Choroid plexus epithelial cell (primary cell): ENCODE measurements at regions not wholly inside any gene's neighbourhood (a gene's known extent, or its start where the extent isn't known, plus 50 kb on each side); places are given as distances from the start of the nearest gene placed in this dataset.

Source experiments
- DNase-seq: peaks from one replicate; pipeline ENCODE4 v3.0.0-alpha.2; 2010; ENCODE audit warnings: low read depth
- H3K4me3 ChIP-seq: 2 replicates; pipeline ENCODE4 v1.5.1; 2011; ENCODE audit warnings: low read depth, mild to moderate bottlenecking, control low read depth, low read length, moderate library complexity
- TF ChIP-seq, protein P1 (sequence below): conservative IDR thresholded peaks from 2 replicates; pipeline ENCODE4 v1.5.1; 2011; ENCODE audit warnings: low read depth, mild to moderate bottlenecking, control low read depth, inconsistent platforms, low read length, moderate library complexity

GRCh38 chr6:85390105-85390728 lies 59.7 kb upstream of the NT5E start:
- DNase-seq = no peak
- TF ChIP-seq, protein P1, sequence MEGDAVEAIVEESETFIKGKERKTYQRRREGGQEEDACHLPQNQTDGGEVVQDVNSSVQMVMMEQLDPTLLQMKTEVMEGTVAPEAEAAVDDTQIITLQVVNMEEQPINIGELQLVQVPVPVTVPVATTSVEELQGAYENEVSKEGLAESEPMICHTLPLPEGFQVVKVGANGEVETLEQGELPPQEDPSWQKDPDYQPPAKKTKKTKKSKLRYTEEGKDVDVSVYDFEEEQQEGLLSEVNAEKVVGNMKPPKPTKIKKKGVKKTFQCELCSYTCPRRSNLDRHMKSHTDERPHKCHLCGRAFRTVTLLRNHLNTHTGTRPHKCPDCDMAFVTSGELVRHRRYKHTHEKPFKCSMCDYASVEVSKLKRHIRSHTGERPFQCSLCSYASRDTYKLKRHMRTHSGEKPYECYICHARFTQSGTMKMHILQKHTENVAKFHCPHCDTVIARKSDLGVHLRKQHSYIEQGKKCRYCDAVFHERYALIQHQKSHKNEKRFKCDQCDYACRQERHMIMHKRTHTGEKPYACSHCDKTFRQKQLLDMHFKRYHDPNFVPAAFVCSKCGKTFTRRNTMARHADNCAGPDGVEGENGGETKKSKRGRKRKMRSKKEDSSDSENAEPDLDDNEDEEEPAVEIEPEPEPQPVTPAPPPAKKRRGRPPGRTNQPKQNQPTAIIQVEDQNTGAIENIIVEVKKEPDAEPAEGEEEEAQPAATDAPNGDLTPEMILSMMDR = no peak

GRCh38 chr6:85389151-85389797 lies 60.6 kb upstream of the NT5E start:
- no peak overlapping the region for H3K4me3 ChIP-seq
- TF ChIP-seq, protein P1 = no peak
- no peak for DNase-seq

More at GRCh38 chr6:85390105-85390728, 59.7 kb upstream of the NT5E start:
- no peak overlapping the region for H3K4me3 ChIP-seq

DNA sequence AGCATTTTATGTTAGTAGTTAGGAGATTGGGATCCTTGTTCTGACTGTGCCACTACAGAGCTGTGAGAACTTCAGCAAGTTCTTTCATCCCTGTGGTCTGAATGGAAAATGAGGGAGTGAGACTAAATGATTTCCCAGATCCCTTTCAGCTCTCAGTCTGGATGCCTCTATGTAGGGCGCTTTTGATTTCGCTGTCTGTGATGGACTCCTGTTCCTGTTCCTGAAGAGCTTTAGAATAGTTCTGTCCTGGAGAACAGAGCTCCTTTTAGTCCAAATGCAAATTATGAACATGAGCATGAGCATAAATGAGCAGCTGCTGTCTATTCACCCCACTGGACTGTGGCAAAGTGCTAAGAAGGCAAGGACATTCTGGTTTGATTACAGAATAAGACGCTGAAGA lies 61.4 kb upstream of the NT5E start:
- TF ChIP-seq, protein P1 = no peak
- DNase-seq = no peak
- no peak overlapping the region for H3K4me3 ChIP-seq

DNA sequence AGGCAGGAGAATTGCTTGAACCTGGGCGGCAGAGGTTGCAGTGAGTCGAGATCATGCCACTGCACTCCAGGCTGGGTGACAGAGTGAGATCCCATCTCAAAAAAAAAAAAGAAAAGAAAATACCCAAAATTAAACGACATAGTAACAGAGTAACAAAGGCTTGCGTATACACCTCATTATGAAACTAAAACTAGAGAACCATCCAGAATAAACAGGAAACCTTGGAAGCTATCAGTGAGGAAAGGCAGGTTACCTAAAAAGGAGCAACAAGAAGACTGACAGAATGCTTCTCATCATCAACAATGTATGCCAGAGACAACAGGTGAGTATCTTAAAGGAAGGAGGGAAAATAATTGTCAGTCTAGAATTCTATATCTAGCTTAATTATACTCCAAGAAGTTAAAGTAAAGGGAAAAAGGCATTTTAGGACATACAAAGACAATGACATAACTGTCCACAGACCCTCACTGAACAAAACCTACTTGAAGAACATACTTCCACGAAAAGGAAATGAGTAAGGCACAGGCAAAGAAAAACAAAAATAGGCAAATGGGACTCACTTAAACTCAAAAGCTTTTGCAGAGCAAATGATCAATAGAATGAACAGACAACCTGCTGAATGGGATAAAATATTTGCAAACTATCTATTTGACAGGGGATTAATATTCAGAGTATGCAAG lies 64.1 kb upstream of the NT5E start:
- H3K4me3 ChIP-seq = no peak overlapping the region
- DNase-seq = no peak
- TF ChIP-seq, protein P1 = no peak

DNA sequence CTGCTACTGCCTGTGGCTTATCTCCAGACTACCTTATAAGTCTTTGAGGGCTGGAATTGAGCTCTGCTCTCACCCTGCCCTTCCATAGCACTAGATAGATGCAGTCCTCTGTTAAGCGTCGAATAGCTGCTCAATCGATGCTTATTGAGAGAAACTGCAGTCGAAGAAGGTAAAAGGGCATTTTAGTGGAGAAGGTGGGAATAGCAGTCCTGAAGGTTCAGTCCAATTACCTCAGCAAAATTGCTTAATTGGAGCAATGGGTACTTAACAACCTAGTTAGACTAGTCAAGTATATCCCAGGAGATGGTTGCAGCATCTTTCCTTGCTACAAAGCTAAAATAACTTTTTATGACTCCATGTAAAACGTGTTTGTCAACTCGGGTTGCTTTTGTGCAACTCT lies 66.8 kb upstream of the NT5E start:
- DNase-seq = no peak
- TF ChIP-seq, protein P1 = no peak
- no peak overlapping the region for H3K4me3 ChIP-seq

DNA sequence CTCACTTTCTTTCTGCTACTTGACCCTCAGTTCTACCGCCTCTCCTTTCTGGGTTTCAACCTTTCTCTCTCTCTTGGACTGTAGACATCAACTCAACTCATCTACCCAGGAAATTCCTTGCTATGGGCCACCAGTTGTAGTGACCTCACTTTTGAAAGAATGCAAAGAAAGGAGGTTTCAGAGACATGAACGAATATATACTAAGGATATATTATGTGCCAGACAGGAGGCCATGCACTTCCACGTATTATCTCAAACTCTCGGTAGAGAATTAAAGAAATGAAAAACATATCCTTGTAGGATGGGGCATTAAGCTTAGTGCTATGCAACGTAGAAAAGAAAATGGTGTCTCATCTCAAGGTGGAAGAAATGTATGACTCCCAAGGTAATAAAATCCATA lies 67.3 kb upstream of the NT5E start:
- TF ChIP-seq, protein P1 = no peak
- H3K4me3 ChIP-seq = no peak overlapping the region

More for the DNA sequence above, 67.3 kb upstream of the NT5E start:
- no peak for DNase-seq
